ENCODE measurements at regions not wholly inside any gene's neighbourhood (a gene's known extent, or its start where the extent isn't known, plus 50 kb on each side); places are given as distances from the start of the nearest gene placed in this dataset.

GRCh38 chr11:76730887-76731565 lies 52.1 kb upstream of the TSKU start:
- no peaks in the 10 kb centered on the region for H3K4me1 ChIP-seq (ENCODE audit: insufficient read depth, low read length)
- no peak overlapping the region for H3K27ac ChIP-seq (ENCODE audit: low read depth, low read length)
- Mint-ChIP-seq H3K27me3 (peaks cover 0 to 7% of the 10 kb centered on the region in 2 donors), H3K27ac (no peak overlapping the region), H3K9me3 (peaks cover 0 to 1% (median 0%) of the 10 kb centered on the region in 8 donors), H3K36me3 (no peaks in the 10 kb centered on the region), H3K4me3 (no peak overlapping the region), H3K4me1 (no peaks in the 10 kb centered on the region)
- intact Hi-C loops (cut with micrococcal nuclease) = no loop called here
- H3K9me3 ChIP-seq (ENCODE audit: control insufficient read depth in 1 of 2, low read length in 2 of 2) = no peaks in the 10 kb centered on the region
- POLR2A ChIA-PET (ENCODE audit: partially characterized antibody) = interaction anchor here (1.2 kb wide), 1 partner anchor 15 kb away, joined by 3 read pairs; no protein-coding TSS in a partner anchor
- H3K36me3 ChIP-seq (ENCODE audit: insufficient read depth, low read length) = no peaks in the 10 kb centered on the region
- H3K27me3 ChIP-seq (ENCODE audit: insufficient read depth, low read length) = no peaks in the 10 kb centered on the region
- H3K4me3 ChIP-seq (ENCODE audit: low read length in 2 of 2) = no peak overlapping the region
- no peak for DNase-seq
- CTCF ChIA-PET (ENCODE audit: partially characterized antibody) = interaction anchor here (1.0 to 8.2 kb wide), 5 partner anchors 9 to 71 kb away, joined by 3 to 166 read pairs (median 7); no protein-coding TSS in a partner anchor

- no peaks in the 10 kb centered on the region for H3K36me3 Mint-ChIP-seq
- peaks cover 0 to 1% (median 0%) of the 10 kb centered on the region in 8 donors for H3K9me3 Mint-ChIP-seq
- no peaks in the 10 kb centered on the region for H3K4me1 Mint-ChIP-seq
- no peak for DNase-seq
- Histone ChIP-seq H3K27me3 (ENCODE audit: insufficient read depth, low read length) (no peaks in the 10 kb centered on the region), H3K4me1 (ENCODE audit: insufficient read depth, low read length) (no peaks in the 10 kb centered on the region), H3K9me3 (ENCODE audit: control insufficient read depth in 1 of 2, low read length in 2 of 2) (no peaks in the 10 kb centered on the region), H3K4me3 (ENCODE audit: low read length in 2 of 2) (no peak overlapping the region), H3K27ac (ENCODE audit: low read depth, low read length) (no peak overlapping the region), H3K36me3 (ENCODE audit: insufficient read depth, low read length) (no peaks in the 10 kb centered on the region)
- CTCF ChIA-PET (ENCODE audit: partially characterized antibody) = interaction anchor here (3.2 to 8.2 kb wide), 2 partner anchors 69 to 359 kb away, joined by 7 to 166 read pairs; no protein-coding TSS in a partner anchor
- POLR2A ChIA-PET (ENCODE audit: partially characterized antibody) = no interaction called here
- no peak overlapping the region for H3K4me3 Mint-ChIP-seq
- intact Hi-C loops (cut with micrococcal nuclease) = no loop called here
- peaks cover 0 to 2% of the 10 kb centered on the region in 2 donors for H3K27me3 Mint-ChIP-seq
- no peak overlapping the region for H3K27ac Mint-ChIP-seq
These were observed 50.5 kb upstream of the TSKU start for GRCh38 chr11:76732643-76733042.
